ES-I3 (cell line): ENCODE measurements at regions not wholly inside any gene's neighbourhood (a gene's known extent, or its start where the extent isn't known, plus 50 kb on each side); places are given as distances from the start of the nearest gene placed in this dataset.

ENCODE experiments used
- H3K36me3 ChIP-seq: 2 replicates; pipeline ENCODE4 v1.6.1; 2013; ENCODE audit warnings: mild to moderate bottlenecking, low read length, control low read depth, moderate library complexity; ENCODE audit not compliant: insufficient read depth
- H3K4me1 ChIP-seq: 2 replicates; pipeline ENCODE4 v1.6.1; 2013; ENCODE audit warnings: mild to moderate bottlenecking, control low read depth, low read length; ENCODE audit not compliant: insufficient read depth
- H3K9ac ChIP-seq: 2 replicates; pipeline ENCODE4 v1.6.1; 2013; ENCODE audit warnings: low read depth, mild to moderate bottlenecking, low read length, moderate library complexity
- H3K9me3 ChIP-seq: 2 replicates; pipeline ENCODE4 v1.6.1; 2013; ENCODE audit warnings: mild to moderate bottlenecking, low read length, moderate library complexity; ENCODE audit not compliant: control insufficient read depth, insufficient read depth

- Histone ChIP-seq H3K36me3 (no peaks in the 10 kb centered on the region), H3K9ac (no peak overlapping the region), H3K9me3 (no peaks in the 10 kb centered on the region), H3K4me1 (no peaks in the 10 kb centered on the region)
Measured at GRCh38 chr9:80622508-80622907, 1050.7 kb downstream of the TLE4 start.

GRCh38 chr9:80619356-80619755 lies 1047.6 kb downstream of the TLE4 start:
- Histone ChIP-seq H3K9ac (no peak overlapping the region), H3K9me3 (no peaks in the 10 kb centered on the region), H3K4me1 (no peaks in the 10 kb centered on the region), H3K36me3 (no peaks in the 10 kb centered on the region)

GRCh38 chr9:80615964-80616363 lies 1044.2 kb downstream of the TLE4 start:
- H3K9me3 ChIP-seq = no peaks in the 10 kb centered on the region
- H3K4me1 ChIP-seq = no peaks in the 10 kb centered on the region
- H3K36me3 ChIP-seq = no peaks in the 10 kb centered on the region
- H3K9ac ChIP-seq = no peak overlapping the region

- Histone ChIP-seq H3K9me3 (no peaks in the 10 kb centered on the region), H3K4me1 (no peaks in the 10 kb centered on the region), H3K9ac (no peak overlapping the region), H3K36me3 (no peaks in the 10 kb centered on the region)
Measured at GRCh38 chr9:80605793-80606192, 1034.0 kb downstream of the TLE4 start.

- no peaks in the 10 kb centered on the region for H3K36me3 ChIP-seq
- H3K9me3 ChIP-seq = no peaks in the 10 kb centered on the region
- no peaks in the 10 kb centered on the region for H3K4me1 ChIP-seq
- H3K9ac ChIP-seq = no peak overlapping the region
Measured at GRCh38 chr9:80605129-80605528, 1033.4 kb downstream of the TLE4 start.

- Histone ChIP-seq H3K36me3 (no peaks in the 10 kb centered on the region), H3K9me3 (no peaks in the 10 kb centered on the region), H3K9ac (no peak overlapping the region), H3K4me1 (no peaks in the 10 kb centered on the region)
Measured at GRCh38 chr9:80602291-80602690, 1030.5 kb downstream of the TLE4 start.

GRCh38 chr9:80596579-80596978 lies 1024.8 kb downstream of the TLE4 start:
- no peaks in the 10 kb centered on the region for H3K4me1 ChIP-seq
- H3K9ac ChIP-seq = no peak overlapping the region
- H3K9me3 ChIP-seq = no peaks in the 10 kb centered on the region
- no peaks in the 10 kb centered on the region for H3K36me3 ChIP-seq

- Histone ChIP-seq H3K36me3 (no peaks in the 10 kb centered on the region), H3K9ac (no peak overlapping the region), H3K9me3 (no peaks in the 10 kb centered on the region), H3K4me1 (no peaks in the 10 kb centered on the region)
Measured at GRCh38 chr9:80595192-80595591, 1023.4 kb downstream of the TLE4 start.

- Histone ChIP-seq H3K4me1 (no peaks in the 10 kb centered on the region), H3K36me3 (no peaks in the 10 kb centered on the region), H3K9ac (no peak overlapping the region), H3K9me3 (no peaks in the 10 kb centered on the region)
Measured at GRCh38 chr9:80592413-80592812, 1020.6 kb downstream of the TLE4 start.

GRCh38 chr9:80586786-80587330 lies 1015.1 kb downstream of the TLE4 start:
- Histone ChIP-seq H3K9me3 (no peaks in the 10 kb centered on the region), H3K36me3 (no peaks in the 10 kb centered on the region), H3K9ac (no peak overlapping the region), H3K4me1 (no peaks in the 10 kb centered on the region)

GRCh38 chr9:80571953-80572352 lies 1000.2 kb downstream of the TLE4 start:
- no peaks in the 10 kb centered on the region for H3K36me3 ChIP-seq
- no peaks in the 10 kb centered on the region for H3K4me1 ChIP-seq
- peaks cover 6% of the 10 kb centered on the region; the same call in 1 of the 2 replicates for H3K9me3 ChIP-seq
- H3K9ac ChIP-seq = no peak overlapping the region

GRCh38 chr9:80569236-80569635 lies 997.5 kb downstream of the TLE4 start:
- peaks cover 6% of the 10 kb centered on the region; the same call in 1 of the 2 replicates for H3K9me3 ChIP-seq

GRCh38 chr9:80561526-80561925 lies 989.8 kb downstream of the TLE4 start:
- no peaks in the 10 kb centered on the region for H3K9me3 ChIP-seq
- H3K9ac ChIP-seq = no peak overlapping the region
- no peaks in the 10 kb centered on the region for H3K4me1 ChIP-seq
- no peaks in the 10 kb centered on the region for H3K36me3 ChIP-seq

More at GRCh38 chr9:80569236-80569635, 997.5 kb downstream of the TLE4 start:
- H3K36me3 ChIP-seq = no peaks in the 10 kb centered on the region
- no peak overlapping the region for H3K9ac ChIP-seq
- no peaks in the 10 kb centered on the region for H3K4me1 ChIP-seq

GRCh38 chr9:80560976-80561375 lies 989.2 kb downstream of the TLE4 start:
- Histone ChIP-seq H3K9ac (no peak overlapping the region), H3K9me3 (no peaks in the 10 kb centered on the region), H3K4me1 (no peaks in the 10 kb centered on the region), H3K36me3 (no peaks in the 10 kb centered on the region)

GRCh38 chr9:80557256-80557655 lies 985.5 kb downstream of the TLE4 start:
- H3K9ac ChIP-seq = no peak overlapping the region
- H3K9me3 ChIP-seq = no peaks in the 10 kb centered on the region
- H3K36me3 ChIP-seq = no peaks in the 10 kb centered on the region
- no peaks in the 10 kb centered on the region for H3K4me1 ChIP-seq

- no peak overlapping the region for H3K9ac ChIP-seq
- no peaks in the 10 kb centered on the region for H3K36me3 ChIP-seq
- no peaks in the 10 kb centered on the region for H3K9me3 ChIP-seq
- no peaks in the 10 kb centered on the region for H3K4me1 ChIP-seq
Measured at GRCh38 chr9:80556631-80557030, 984.9 kb downstream of the TLE4 start.
